K562 (cell line): ENCODE measurements at regions not wholly inside any gene's neighbourhood (a gene's known extent, or its start where the extent isn't known, plus 50 kb on each side); places are given as distances from the start of the nearest gene placed in this dataset.

Experiments used
- ATAC-seq: fragments of 200-7000 bp; cut with Tn5 transposase; 3 replicates; pipeline ENCODE4 v1.9.1; 2020; ENCODE audit warnings: moderate library complexity
- BruUV-seq: library from RNA; stranded (reverse); fragments of 400-500 nt; replicated peaks from 2 replicates; lab custom pipeline; 2021; lab: Mats Ljungman, UMichigan
- CTCF ChIA-PET: fragments of 300-600 bp; formaldehyde crosslinking; extraction: SDS; loops from one replicate; lab custom pipeline; 2021; ENCODE audit warnings: low intra/inter-chr PET ratio; lab: Yijun Ruan, JAX
- POLR2A ChIA-PET: fragments of 300-600, 350-650 bp; sonication (Branson Sonifier 250); formaldehyde crosslinking; extraction: SDS; loops from one replicate; lab custom pipeline; 2021; ENCODE audit warnings: antibody characterized with exemption, inconsistent platforms; lab: Yijun Ruan, JAX
- DNase-seq, 4 experiments: peaks; one replicate each; pipeline versions ENCODE4 v3.0.0 to v3.0.0-alpha.2; 2011 to 2018; ENCODE audit warnings: low spot score in 3 of 4, mixed read lengths in 3 of 4; ENCODE audit errors: extremely low read depth in 1 of 4
- FAIRE-seq: peaks from 2 replicates; lab custom pipeline; 2011; peaks lifted over from hg19 to GRCh38; lab: Jason Lieb, UNC
- H2AFZ ChIP-seq: 2 replicates; pipeline ENCODE4 v1.6.0; 2011; ENCODE audit warnings: low read depth, low read length, control low read depth, inconsistent platforms
- H3K27ac ChIP-seq: fragments of 200-600 bp; 3 replicates; pipeline ENCODE4 v1.8.0; 2011; ENCODE audit warnings: low read depth, mild to moderate bottlenecking, control low read depth, inconsistent platforms, low read length, moderate library complexity, mixed read lengths; ENCODE audit errors: extremely low read depth
- H3K27me3 ChIP-seq, 2 experiments: fragments of 300-600 bp in 1 of 2; 2 replicates in 1 of 2; 3 replicates in 1 of 2; pipeline versions ENCODE4 v1.6.0 to v1.8.0; 2011; ENCODE audit warnings: inconsistent platforms in 2 of 2, low read length in 2 of 2, mild to moderate bottlenecking in 1 of 2, mixed read lengths in 1 of 2, moderate library complexity in 1 of 2; ENCODE audit not compliant: control insufficient read depth in 2 of 2, insufficient read depth in 2 of 2
- H3K36me3 ChIP-seq: fragments of 300-600 bp; 3 replicates; pipeline ENCODE4 v1.8.0; 2011; ENCODE audit warnings: mild to moderate bottlenecking, low read length, inconsistent platforms; ENCODE audit not compliant: control insufficient read depth, insufficient read depth
- H3K4me1 ChIP-seq, 2 experiments: fragments of 200-600 bp in 1 of 2; replicated peaks in 1 of 2; 2 replicates in 1 of 2; 3 replicates in 1 of 2; pipeline versions ENCODE4 v1.5.1 to v1.8.0; 2011; ENCODE audit warnings: inconsistent platforms in 2 of 2, low read length in 2 of 2, mild to moderate bottlenecking in 1 of 2, mixed read lengths in 1 of 2, moderate library complexity in 1 of 2; ENCODE audit not compliant: control insufficient read depth in 2 of 2, insufficient read depth in 2 of 2
- H3K4me2 ChIP-seq: 2 replicates; pipeline ENCODE4 v1.6.1; 2011; ENCODE audit warnings: low read length, control low read depth, inconsistent platforms, mixed read lengths; ENCODE audit not compliant: insufficient read depth
- H3K4me3 ChIP-seq: fragments of 200-600 bp; sonication (generic), shearing (Covaris generic); 2 replicates; pipeline ENCODE4 v1.5.1; 2016; ENCODE audit warnings: control low read depth, inconsistent platforms
- H3K79me2 ChIP-seq: fragments of 200-600 bp; 3 replicates; pipeline ENCODE4 v1.8.0; 2011; ENCODE audit warnings: low read length, inconsistent platforms; ENCODE audit not compliant: control insufficient read depth, insufficient read depth
- H3K9ac ChIP-seq, 2 experiments: 2 replicates each; pipeline versions ENCODE4 v1.6.0 to v1.6.1; 2011; ENCODE audit warnings: low read depth in 2 of 2, low read length in 2 of 2, control low read depth in 1 of 2, inconsistent platforms in 1 of 2, mild to moderate bottlenecking in 1 of 2, mixed read lengths in 1 of 2; ENCODE audit not compliant: insufficient read depth in 1 of 2
- H3K9me1 ChIP-seq: one replicate; pipeline ENCODE4 v1.6.0; 2011; ENCODE audit warnings: inconsistent platforms, mild to moderate bottlenecking, low read length, moderate library complexity; ENCODE audit not compliant: control insufficient read depth, insufficient read depth
- H3K9me3 ChIP-seq: replicated peaks from 2 replicates; pipeline ENCODE4 v1.5.1; 2011; ENCODE audit warnings: low read depth, low read length, inconsistent platforms; ENCODE audit not compliant: control insufficient read depth, insufficient read depth
- H4K20me1 ChIP-seq: replicated peaks from 2 replicates; pipeline ENCODE4 v1.6.1; 2011; ENCODE audit warnings: low read length, inconsistent platforms, mixed read lengths; ENCODE audit not compliant: control insufficient read depth, insufficient read depth
- ARID1B ChIP-seq: fragments of 450-650 bp; IDR thresholded peaks from 2 replicates; pipeline ENCODE4 v1.6.1; 2016; ENCODE audit warnings: antibody characterized with exemption, mild to moderate bottlenecking, inconsistent platforms
- CREM ChIP-seq: IDR thresholded peaks from 2 replicates; pipeline ENCODE4 v1.6.1; 2014; ENCODE audit warnings: antibody characterized with exemption, low read depth
- CSDE1 ChIP-seq, 2 experiments: fragments of 450-650 bp; IDR thresholded peaks; 2 replicates each; pipeline ENCODE4 v1.6.1; 2016; ENCODE audit warnings: mild to moderate bottlenecking in 1 of 2
- NFIX ChIP-seq: fragments of 250-450 bp; sonication (Bioruptor Pico); IDR thresholded peaks from 2 replicates; pipeline ENCODE4 v1.4.0; 2020; ENCODE audit warnings: low read depth, mild to moderate bottlenecking, moderate library complexity
- PML ChIP-seq: IDR thresholded peaks from 2 replicates; pipeline ENCODE4 v1.6.1; 2012; ENCODE audit warnings: low read length, inconsistent platforms
- POLR3G ChIP-seq: IDR thresholded peaks from 2 replicates; pipeline ENCODE4 v1.6.1; 2011; ENCODE audit not compliant: insufficient read length, insufficient replicate concordance; ENCODE audit errors: extremely low read depth
- RBM15 ChIP-seq: fragments of 200-400 bp; formaldehyde crosslinking; IDR thresholded peaks from 2 replicates; pipeline ENCODE4 v1.6.1; 2018; ENCODE audit warnings: mild to moderate bottlenecking, low read length, moderate library complexity; ENCODE audit not compliant: insufficient read depth
- SAFB ChIP-seq: fragments of 200-400 bp; formaldehyde crosslinking; IDR thresholded peaks from 2 replicates; pipeline ENCODE4 v1.6.1; 2017; ENCODE audit warnings: low read depth, low read length, borderline replicate concordance
- SMARCB1 ChIP-seq: IDR thresholded peaks from 2 replicates; pipeline ENCODE4 v1.6.1; 2011; ENCODE audit warnings: improper control_type of control experiment, low read depth; ENCODE audit not compliant: insufficient read length
- TARDBP ChIP-seq: fragments of 450-650 bp; IDR thresholded peaks from 2 replicates; pipeline ENCODE4 v1.6.1; 2016
- TBP ChIP-seq: optimal IDR thresholded peaks from 2 replicates; pipeline ENCODE3; 2011; ENCODE audit warnings: low read depth, low read length, improper control_type of control experiment
- ZNF212 ChIP-seq: fragments of 450-650 bp; formaldehyde crosslinking; IDR thresholded peaks from 2 replicates; pipeline ENCODE4 v1.4.0; 2020; ENCODE audit warnings: mild to moderate bottlenecking
- ZNF551 ChIP-seq: fragments of 250-450 bp; sonication (Bioruptor Pico); IDR thresholded peaks from 2 replicates; pipeline ENCODE4 v1.5.0; 2021; ENCODE audit warnings: mild to moderate bottlenecking, moderate library complexity
- ZNF583 ChIP-seq: fragments of 250-450 bp; sonication (Bioruptor Pico); IDR thresholded peaks from 2 replicates; pipeline ENCODE4 v1.4.0; 2020
- WGBS: fragments of 100-300 bp; shearing (Covaris generic); methylation state at CpG from one replicate; pipeline ENCODE4 v1.1.6; 2016; ENCODE audit warnings: low coverage, mixed read lengths; ENCODE audit not compliant: insufficient coverage; ENCODE audit errors: missing lambda C conversion rate; 5-methylcytosine and 5-hydroxymethylcytosine counted together
- in situ Hi-C: fragments of 300-500 bp; cut with MboI; formaldehyde crosslinking; loops from 4 replicates; pipeline ENCODE4 v1.15.0; 2018; ENCODE audit warnings: inconsistent platforms, mixed read lengths
- intact Hi-C: fragments of 100-400 bp; cut with micrococcal nuclease; formaldehyde crosslinking; loops from 2 replicates; pipeline ENCODE4 v1.14.2; 2022
- TF ChIP-seq, protein P1 (sequence below): fragments of 450-650 bp; conservative IDR thresholded peaks from 2 replicates; pipeline ENCODE4 v1.6.1; 2016; ENCODE audit warnings: missing genetic modification characterization, low read depth, mild to moderate bottlenecking, control low read depth, missing compliant biosample characterization
- TF ChIP-seq, protein P2 (sequence below): fragments of 250-450 bp; sonication (Bioruptor Pico); IDR thresholded peaks from 2 replicates; pipeline ENCODE4 v1.6.1; 2021; ENCODE audit warnings: mild to moderate bottlenecking
- TF ChIP-seq, protein P3 (sequence below): fragments of 250-450 bp; sonication (Bioruptor Pico); IDR thresholded peaks from 2 replicates; pipeline ENCODE4 v1.8.0; 2022; ENCODE audit warnings: moderate library complexity, mild to moderate bottlenecking, inconsistent platforms
- TF ChIP-seq, protein P4 (sequence below): sonication (generic); formaldehyde crosslinking; IDR thresholded peaks from 2 replicates; pipeline ENCODE4 v1.8.1; 2023; ENCODE audit warnings: mild to moderate bottlenecking, missing genetic modification reagents

DNA sequence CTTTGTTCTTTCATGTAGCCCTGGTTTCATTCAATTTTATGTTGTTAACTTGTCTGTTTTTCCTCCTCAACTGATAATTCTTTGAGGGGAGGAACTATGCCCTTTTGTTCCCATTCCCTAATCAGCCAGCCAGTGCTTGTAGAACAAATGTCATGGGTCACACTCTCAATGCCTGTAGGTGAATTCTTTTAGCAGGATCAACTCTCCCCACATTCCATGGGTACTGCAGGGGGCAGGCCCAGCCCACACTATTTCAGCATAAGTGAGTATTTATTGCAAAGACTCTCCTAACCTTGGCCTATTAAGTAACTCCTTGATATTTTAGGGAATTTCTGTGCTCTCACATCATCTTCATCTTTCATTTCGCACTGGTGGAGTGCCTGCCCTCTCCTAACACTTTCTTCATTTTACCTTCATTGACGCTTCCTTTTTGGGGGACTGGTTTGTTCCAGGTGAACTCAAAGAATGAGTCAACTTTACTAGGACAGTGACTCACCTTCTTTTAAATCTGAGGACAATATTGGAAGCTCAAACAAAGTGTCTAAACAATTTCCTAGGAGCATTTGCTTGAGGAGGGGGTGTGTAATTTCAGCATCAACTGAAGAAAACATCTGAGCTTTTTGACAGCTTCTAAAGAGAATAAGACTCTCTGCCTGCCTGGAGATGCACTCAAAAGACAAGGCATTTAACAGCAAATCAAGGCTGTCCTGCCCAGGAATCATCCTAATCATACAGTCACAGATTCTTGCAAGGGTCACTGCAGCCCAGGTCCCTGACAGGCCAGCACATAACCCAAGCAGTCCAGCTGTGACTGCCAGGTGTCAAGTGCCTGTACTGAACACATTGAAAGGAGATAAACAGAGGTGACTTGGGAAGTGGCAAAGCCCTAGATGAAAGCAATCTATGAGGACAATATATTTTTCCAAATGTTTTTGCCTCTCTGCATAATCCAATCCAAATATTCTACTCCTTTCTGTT, 208.8 kb upstream of the ADRA1D start (continued):
- TF ChIP-seq NFIX (CRISPR knock-in tag) (no peak), ARID1B (no peak), SAFB (no peak), TBP (no peak), POLR3G (no peak), ZNF583 (no peak)
- TF ChIP-seq, protein P1, sequence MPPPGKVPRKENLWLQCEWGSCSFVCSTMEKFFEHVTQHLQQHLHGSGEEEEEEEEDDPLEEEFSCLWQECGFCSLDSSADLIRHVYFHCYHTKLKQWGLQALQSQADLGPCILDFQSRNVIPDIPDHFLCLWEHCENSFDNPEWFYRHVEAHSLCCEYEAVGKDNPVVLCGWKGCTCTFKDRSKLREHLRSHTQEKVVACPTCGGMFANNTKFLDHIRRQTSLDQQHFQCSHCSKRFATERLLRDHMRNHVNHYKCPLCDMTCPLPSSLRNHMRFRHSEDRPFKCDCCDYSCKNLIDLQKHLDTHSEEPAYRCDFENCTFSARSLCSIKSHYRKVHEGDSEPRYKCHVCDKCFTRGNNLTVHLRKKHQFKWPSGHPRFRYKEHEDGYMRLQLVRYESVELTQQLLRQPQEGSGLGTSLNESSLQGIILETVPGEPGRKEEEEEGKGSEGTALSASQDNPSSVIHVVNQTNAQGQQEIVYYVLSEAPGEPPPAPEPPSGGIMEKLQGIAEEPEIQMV, result no peak
- TF ChIP-seq, all 486 proteins: peak for 0

DNA sequence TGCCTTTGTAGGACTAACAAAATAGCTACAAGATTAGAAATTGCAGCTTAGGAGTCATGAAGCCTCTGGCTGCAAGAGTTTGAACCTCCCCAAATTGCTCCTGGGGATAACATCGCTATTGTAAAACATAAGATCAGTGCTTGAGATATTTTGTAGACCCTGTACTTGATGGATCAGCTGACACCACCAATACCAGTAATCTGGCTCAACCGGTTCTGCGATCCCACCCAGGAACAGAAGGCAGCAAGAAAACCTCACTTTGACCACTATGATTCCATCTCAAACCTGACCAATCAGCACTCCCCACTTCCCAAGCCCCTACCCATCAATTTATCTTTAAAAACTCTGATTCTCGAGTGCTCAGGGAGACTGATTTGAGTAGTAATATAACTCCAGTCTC, 206.9 kb upstream of the ADRA1D start:
- intact Hi-C loops, result no loop called here
- Histone ChIP-seq H3K27me3 (no peaks in the 10 kb centered on the region), H3K4me3 (no peak overlapping the region), H3K4me2 (no peak overlapping the region), H3K9me1 (no peaks in the 10 kb centered on the region), H3K27ac (no peak overlapping the region), H3K79me2 (no peaks in the 10 kb centered on the region), H3K9ac (no peak overlapping the region), H3K9me3 (no peaks in the 10 kb centered on the region), H4K20me1 (no peaks in the 10 kb centered on the region), H2AFZ (no peak overlapping the region), H3K36me3 (no peaks in the 10 kb centered on the region), H3K4me1 (no peaks in the 10 kb centered on the region)
- in situ Hi-C loops, result no loop called here
- DNase-seq (no peak), FAIRE-seq (no peak), ATAC-seq (no peak)
- ChIA-PET CTCF (no interaction called here), POLR2A (no interaction called here)
- BruUV-seq, result no TSS peak
- WGBS, result 0% methylated on average over 4 of the region's 4 CpGs
- TF ChIP-seq TARDBP, result no peak
- no peak for TF ChIP-seq ZNF212
- no peak for TF ChIP-seq ZNF551 (CRISPR knock-in tag)
- TF ChIP-seq RBM15, result no peak
- TF ChIP-seq, protein P2, sequence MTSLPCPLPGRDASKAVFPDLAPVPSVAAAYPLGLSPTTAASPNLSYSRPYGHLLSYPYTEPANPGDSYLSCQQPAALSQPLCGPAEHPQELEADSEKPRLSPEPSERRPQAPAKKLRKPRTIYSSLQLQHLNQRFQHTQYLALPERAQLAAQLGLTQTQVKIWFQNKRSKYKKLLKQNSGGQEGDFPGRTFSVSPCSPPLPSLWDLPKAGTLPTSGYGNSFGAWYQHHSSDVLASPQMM (CRISPR knock-in tag), result no peak
- TF ChIP-seq, protein P3, sequence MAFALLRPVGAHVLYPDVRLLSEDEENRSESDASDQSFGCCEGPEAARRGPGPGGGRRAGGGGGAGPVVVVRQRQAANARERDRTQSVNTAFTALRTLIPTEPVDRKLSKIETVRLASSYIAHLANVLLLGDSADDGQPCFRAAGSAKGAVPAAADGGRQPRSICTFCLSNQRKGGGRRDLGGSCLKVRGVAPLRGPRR, result no peak
- TF ChIP-seq CSDE1 (IDR thresholded peaks at IDR 0.05), result no peak
- TF ChIP-seq, protein P4, sequence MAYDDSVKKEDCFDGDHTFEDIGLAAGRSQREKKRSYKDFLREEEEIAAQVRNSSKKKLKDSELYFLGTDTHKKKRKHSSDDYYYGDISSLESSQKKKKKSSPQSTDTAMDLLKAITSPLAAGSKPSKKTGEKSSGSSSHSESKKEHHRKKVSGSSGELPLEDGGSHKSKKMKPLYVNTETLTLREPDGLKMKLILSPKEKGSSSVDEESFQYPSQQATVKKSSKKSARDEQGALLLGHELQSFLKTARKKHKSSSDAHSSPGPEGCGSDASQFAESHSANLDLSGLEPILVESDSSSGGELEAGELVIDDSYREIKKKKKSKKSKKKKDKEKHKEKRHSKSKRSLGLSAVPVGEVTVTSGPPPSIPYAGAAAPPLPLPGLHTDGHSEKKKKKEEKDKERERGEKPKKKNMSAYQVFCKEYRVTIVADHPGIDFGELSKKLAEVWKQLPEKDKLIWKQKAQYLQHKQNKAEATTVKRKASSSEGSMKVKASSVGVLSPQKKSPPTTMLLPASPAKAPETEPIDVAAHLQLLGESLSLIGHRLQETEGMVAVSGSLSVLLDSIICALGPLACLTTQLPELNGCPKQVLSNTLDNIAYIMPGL (CRISPR knock-in tag), result no peak
- no peak for TF ChIP-seq SMARCB1
- no peak for TF ChIP-seq CREM
- TF ChIP-seq PML, result no peak
